A673 (cell line): ENCODE measurements at regions not wholly inside any gene's neighbourhood (a gene's known extent, or its start where the extent isn't known, plus 50 kb on each side); places are given as distances from the start of the nearest gene placed in this dataset.

ENCODE experiments used
- EZH2 ChIP-seq: fragments of 200-600 bp; sonication (generic); IDR thresholded peaks from 2 replicates; pipeline ENCODE4 v1.6.1; 2017; ENCODE audit warnings: borderline replicate concordance, low read depth, mild to moderate bottlenecking, mixed read lengths, antibody characterized with exemption, low read length; ENCODE audit not compliant: poor library complexity, severe bottlenecking
- TF ChIP-seq, protein P1 (sequence below): fragments of 300-800, 200-600 bp; sonication (generic); conservative IDR thresholded peaks from 2 replicates; pipeline ENCODE4 v1.5.1; 2017; ENCODE audit warnings: low read depth, mild to moderate bottlenecking, antibody characterized with exemption, low read length, moderate library complexity, mixed read lengths

DNA sequence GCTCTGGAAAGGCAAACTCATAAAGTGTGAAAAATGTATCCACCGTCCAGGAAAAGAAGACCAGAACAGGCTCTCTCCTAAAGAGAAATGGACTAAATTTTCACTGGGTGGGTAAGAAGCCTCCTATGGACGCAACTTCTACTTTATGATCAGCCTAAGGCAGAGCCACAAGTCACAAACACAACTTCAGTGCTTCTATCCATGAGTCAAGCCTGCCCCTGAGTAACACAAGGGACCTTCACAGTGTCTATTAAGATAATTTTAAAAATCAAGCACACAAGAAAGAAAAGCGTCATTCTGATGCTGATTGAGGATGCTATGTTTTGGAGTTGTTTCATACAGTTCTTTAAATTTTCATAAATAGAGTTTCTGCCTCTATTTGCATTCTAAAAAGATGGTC lies 601.7 kb upstream of the ARID1B start:
- TF ChIP-seq, protein P1, sequence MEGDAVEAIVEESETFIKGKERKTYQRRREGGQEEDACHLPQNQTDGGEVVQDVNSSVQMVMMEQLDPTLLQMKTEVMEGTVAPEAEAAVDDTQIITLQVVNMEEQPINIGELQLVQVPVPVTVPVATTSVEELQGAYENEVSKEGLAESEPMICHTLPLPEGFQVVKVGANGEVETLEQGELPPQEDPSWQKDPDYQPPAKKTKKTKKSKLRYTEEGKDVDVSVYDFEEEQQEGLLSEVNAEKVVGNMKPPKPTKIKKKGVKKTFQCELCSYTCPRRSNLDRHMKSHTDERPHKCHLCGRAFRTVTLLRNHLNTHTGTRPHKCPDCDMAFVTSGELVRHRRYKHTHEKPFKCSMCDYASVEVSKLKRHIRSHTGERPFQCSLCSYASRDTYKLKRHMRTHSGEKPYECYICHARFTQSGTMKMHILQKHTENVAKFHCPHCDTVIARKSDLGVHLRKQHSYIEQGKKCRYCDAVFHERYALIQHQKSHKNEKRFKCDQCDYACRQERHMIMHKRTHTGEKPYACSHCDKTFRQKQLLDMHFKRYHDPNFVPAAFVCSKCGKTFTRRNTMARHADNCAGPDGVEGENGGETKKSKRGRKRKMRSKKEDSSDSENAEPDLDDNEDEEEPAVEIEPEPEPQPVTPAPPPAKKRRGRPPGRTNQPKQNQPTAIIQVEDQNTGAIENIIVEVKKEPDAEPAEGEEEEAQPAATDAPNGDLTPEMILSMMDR, result no peak
- TF ChIP-seq EZH2, result no peak
